Transverse colon (tissue), 4 donors: ENCODE measurements at regions not wholly inside any gene's neighbourhood (a gene's known extent, or its start where the extent isn't known, plus 50 kb on each side); places are given as distances from the start of the nearest gene placed in this dataset.

ENCODE experiments used
- DNase-seq: peaks from one replicate; pipeline ENCODE4 v3.0.0-alpha.2; 2019
- H3K27ac ChIP-seq, 4 donors: fragments of 200-600 bp; sonication (generic); 2 replicates each; pipeline ENCODE4 v1.5.1; 2016 to 2018; ENCODE audit warnings: inconsistent platforms in 4 of 4
- H3K27me3 ChIP-seq: fragments of 200-600 bp; sonication (generic); 2 replicates; pipeline ENCODE4 v1.5.1; 2017; ENCODE audit warnings: inconsistent platforms
- H3K36me3 ChIP-seq, 4 donors: fragments of 200-600 bp; sonication (generic); 2 replicates each; pipeline ENCODE4 v1.5.1; 2017 to 2019; ENCODE audit warnings: inconsistent platforms in 4 of 4
- H3K4me1 ChIP-seq, 4 donors: fragments of 200-600 bp; sonication (generic); 2 replicates each; pipeline ENCODE4 v1.5.1; 2017 to 2020; ENCODE audit warnings: inconsistent platforms in 4 of 4
- H3K4me3 ChIP-seq, 4 donors: fragments of 200-600 bp; sonication (generic); 1 replicate in 1 of 4; 2 replicates in 3 of 4; pipeline versions ENCODE4 v1.5.1 to v1.6.1; 2017 to 2019; ENCODE audit warnings: inconsistent platforms in 4 of 4
- H3K9me3 ChIP-seq, 2 donors: fragments of 200-600 bp; sonication (generic); 2 replicates each; pipeline ENCODE4 v1.5.1; 2017 to 2019; ENCODE audit warnings: inconsistent platforms in 2 of 2
- EP300 ChIP-seq: sonication (generic); formaldehyde crosslinking; IDR thresholded peaks from one replicate; pipeline ENCODE4 v1.6.1; 2017; ENCODE audit warnings: antibody characterized with exemption, low read depth
- POLR2A ChIP-seq: fragments of 450-650 bp; IDR thresholded peaks from one replicate; pipeline ENCODE4 v1.6.1; 2016; ENCODE audit warnings: antibody characterized with exemption, mild to moderate bottlenecking, moderate library complexity
- POLR2AphosphoS5 ChIP-seq, 3 donors: sonication (generic); formaldehyde crosslinking; IDR thresholded peaks; one replicate each; pipeline ENCODE4 v1.6.1; 2016; ENCODE audit warnings: antibody characterized with exemption in 3 of 3
- WGBS, 2 donors: methylation state at CpG; one replicate each; pipeline ENCODE4 v1.1.5; 2018; ENCODE audit warnings: low coverage in 1 of 2; 5-methylcytosine and 5-hydroxymethylcytosine counted together
- in situ Hi-C, 4 donors: fragments of 200-750 bp; cut with MboI; loops; one replicate each; pipeline versions ENCODE4 v1.15.0 to v1.15.1; 2017; ENCODE audit warnings: low sequenced_read_pairs in 3 of 4, low pct_ligation_motif_present in 1 of 4, low pct_unique_long_range_greater_than_20kb in 1 of 4
- intact Hi-C: fragments of 100-400 bp; cut with DNase I; formaldehyde crosslinking; loops from one replicate; pipeline ENCODE4 v1.15.1; 2023; ENCODE audit warnings: low total_unique reads
- TF ChIP-seq, protein P1 (sequence below), 5 experiments: fragments of 200-600 bp in 3 of 5; fragments of 450-650 bp in 2 of 5; sonication (generic) in 3 of 5; IDR thresholded peaks; 1 replicate in 2 of 5; 2 replicates in 3 of 5; pipeline ENCODE4 v1.5.1; 2016 to 2017; ENCODE audit warnings: antibody characterized with exemption in 5 of 5, inconsistent platforms in 3 of 5, mild to moderate bottlenecking in 2 of 5, moderate library complexity in 1 of 5

DNA sequence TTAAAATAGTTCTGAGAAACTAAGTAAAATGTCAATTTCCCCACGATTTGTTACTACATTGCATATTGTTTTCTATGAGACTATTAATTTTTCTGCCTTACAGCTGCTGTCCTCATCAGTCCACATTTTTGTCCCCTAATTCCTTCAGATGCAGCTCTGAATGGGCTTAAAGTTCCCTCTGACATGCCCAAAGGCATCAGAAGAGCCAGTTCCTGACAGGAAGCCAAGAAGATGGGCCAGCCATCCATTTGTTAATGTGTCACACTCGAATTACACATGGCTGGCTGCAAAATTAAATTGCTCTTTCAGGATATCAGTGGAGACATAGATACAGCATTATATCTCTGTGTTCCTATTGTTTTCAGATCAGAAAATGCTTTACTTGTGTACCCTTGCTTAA lies 1223.0 kb downstream of the EPHA7 start:
- TF ChIP-seq, protein P1, sequence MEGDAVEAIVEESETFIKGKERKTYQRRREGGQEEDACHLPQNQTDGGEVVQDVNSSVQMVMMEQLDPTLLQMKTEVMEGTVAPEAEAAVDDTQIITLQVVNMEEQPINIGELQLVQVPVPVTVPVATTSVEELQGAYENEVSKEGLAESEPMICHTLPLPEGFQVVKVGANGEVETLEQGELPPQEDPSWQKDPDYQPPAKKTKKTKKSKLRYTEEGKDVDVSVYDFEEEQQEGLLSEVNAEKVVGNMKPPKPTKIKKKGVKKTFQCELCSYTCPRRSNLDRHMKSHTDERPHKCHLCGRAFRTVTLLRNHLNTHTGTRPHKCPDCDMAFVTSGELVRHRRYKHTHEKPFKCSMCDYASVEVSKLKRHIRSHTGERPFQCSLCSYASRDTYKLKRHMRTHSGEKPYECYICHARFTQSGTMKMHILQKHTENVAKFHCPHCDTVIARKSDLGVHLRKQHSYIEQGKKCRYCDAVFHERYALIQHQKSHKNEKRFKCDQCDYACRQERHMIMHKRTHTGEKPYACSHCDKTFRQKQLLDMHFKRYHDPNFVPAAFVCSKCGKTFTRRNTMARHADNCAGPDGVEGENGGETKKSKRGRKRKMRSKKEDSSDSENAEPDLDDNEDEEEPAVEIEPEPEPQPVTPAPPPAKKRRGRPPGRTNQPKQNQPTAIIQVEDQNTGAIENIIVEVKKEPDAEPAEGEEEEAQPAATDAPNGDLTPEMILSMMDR (IDR thresholded peaks at IDR 0.05): no peak
- no peak for TF ChIP-seq POLR2AphosphoS5 (IDR thresholded peaks at IDR 0.05)
- TF ChIP-seq POLR2A: no peak
- no peak for TF ChIP-seq EP300
- Histone ChIP-seq H3K9me3 (peaks cover 0 to 3% of the 10 kb centered on the region in 2 donors), H3K4me3 (no peak overlapping the region), H3K36me3 (no peaks in the 10 kb centered on the region), H3K27ac (no peak overlapping the region), H3K4me1 (no peaks in the 10 kb centered on the region), H3K27me3 (no peaks in the 10 kb centered on the region)
- no peak for DNase-seq
- in situ Hi-C loops: no loop called here
- WGBS, 2 donors: 34 to 38% methylated on average over 2 of the region's 2 CpGs
- intact Hi-C loops: no loop called here

DNA sequence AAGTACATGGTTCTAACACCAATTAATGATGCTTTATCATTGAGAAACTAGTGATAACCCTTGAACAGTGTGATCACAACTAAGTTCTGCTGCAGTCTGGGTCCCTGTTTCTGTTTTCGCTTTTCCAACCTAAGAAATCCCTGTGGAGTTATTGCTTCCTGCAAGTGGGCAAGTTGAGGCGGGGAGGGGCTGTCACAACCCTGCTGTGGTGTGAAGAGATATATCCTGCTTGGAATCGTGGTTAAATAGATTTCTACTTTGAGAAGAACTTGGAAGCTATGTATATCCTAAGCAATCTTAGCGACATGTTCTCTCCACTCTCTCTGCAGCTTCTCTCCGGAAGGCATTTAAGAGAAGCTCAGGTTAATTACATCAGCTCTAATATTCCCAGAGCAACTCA lies 1223.6 kb downstream of the EPHA7 start:
- Histone ChIP-seq H3K36me3 (no peaks in the 10 kb centered on the region), H3K9me3 (peaks cover 0 to 3% of the 10 kb centered on the region in 2 donors), H3K4me3 (no peak overlapping the region), H3K4me1 (no peaks in the 10 kb centered on the region), H3K27me3 (no peaks in the 10 kb centered on the region), H3K27ac (no peak overlapping the region)
- intact Hi-C loops (no loop called here), in situ Hi-C loops (no loop called here)
- DNase-seq: no peak
- TF ChIP-seq POLR2AphosphoS5 (IDR thresholded peaks at IDR 0.05) (no peak), POLR2A (no peak), EP300 (no peak)
- TF ChIP-seq, protein P1 (IDR thresholded peaks at IDR 0.05): no peak
- WGBS, 2 donors: 79 to 84% methylated on average over 5 of the region's 5 CpGs

DNA sequence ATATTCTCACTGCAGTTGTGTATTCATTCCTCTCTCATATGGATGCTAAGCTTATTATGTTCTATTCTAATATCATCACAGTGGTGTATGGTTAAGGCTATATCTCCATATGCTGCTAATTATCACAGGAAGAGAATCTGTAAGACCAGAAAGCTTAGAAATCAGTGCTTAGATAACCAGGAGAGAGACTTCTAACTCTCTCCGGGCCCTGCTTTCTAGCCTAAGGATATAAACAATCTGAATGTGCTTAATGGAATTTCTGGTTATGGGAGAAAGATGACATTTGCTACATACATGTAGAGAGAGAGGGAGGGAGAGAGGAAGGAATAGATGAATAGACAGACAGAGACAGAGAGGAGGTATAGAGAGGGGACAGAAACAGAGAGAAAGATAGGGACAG lies 1231.3 kb downstream of the EPHA7 start:
- intact Hi-C loops: no loop called here
- no peaks in the 10 kb centered on the region for H3K27me3 ChIP-seq
- WGBS, 2 donors: 80 to 100% methylated on average over 1 of the region's 1 CpG

DNA sequence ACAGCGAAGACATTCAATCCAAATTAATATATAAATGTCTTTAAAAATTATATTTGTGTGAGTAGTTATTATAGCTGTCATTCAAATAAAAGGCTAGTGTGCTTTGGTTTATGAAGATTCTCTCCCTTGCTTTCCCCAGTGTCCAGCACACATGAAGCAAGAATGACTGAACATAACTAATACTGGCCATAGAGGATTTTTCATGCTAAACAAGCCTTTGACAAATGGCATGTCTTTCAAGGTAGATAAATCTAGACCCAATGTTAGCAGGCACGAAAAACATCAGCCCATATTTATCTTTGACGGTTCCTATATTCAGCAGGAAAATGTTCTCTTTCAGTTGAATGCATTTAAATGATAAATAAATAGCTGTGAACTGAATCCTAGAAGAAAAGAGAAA lies 1234.4 kb downstream of the EPHA7 start:
- no peak for DNase-seq
- intact Hi-C loops (no loop called here), in situ Hi-C loops (no loop called here)
- no peaks in the 10 kb centered on the region for H3K4me1 ChIP-seq
- H3K9me3 ChIP-seq: no peaks in the 10 kb centered on the region
- no peaks in the 10 kb centered on the region for H3K27me3 ChIP-seq
- no peak overlapping the region for H3K4me3 ChIP-seq
- H3K36me3 ChIP-seq: no peaks in the 10 kb centered on the region
- WGBS, 2 donors: 73 to 78% methylated on average over 3 of the region's 3 CpGs
- no peak overlapping the region for H3K27ac ChIP-seq
- TF ChIP-seq POLR2AphosphoS5 (IDR thresholded peaks at IDR 0.05) (no peak), POLR2A (no peak), EP300 (no peak)
- TF ChIP-seq, protein P1 (IDR thresholded peaks at IDR 0.05): no peak

More for the DNA sequence above, 1231.3 kb downstream of the EPHA7 start:
- no peaks in the 10 kb centered on the region for H3K4me1 ChIP-seq
- no peaks in the 10 kb centered on the region for H3K9me3 ChIP-seq
- no peak overlapping the region for H3K27ac ChIP-seq
- no peak for DNase-seq
- no peak for TF ChIP-seq POLR2A
- no peak for TF ChIP-seq EP300
- no peak for TF ChIP-seq POLR2AphosphoS5 (IDR thresholded peaks at IDR 0.05)
- TF ChIP-seq, protein P1 (IDR thresholded peaks at IDR 0.05): no peak
- H3K36me3 ChIP-seq: no peaks in the 10 kb centered on the region
- H3K4me3 ChIP-seq: no peak overlapping the region
- in situ Hi-C loops: no loop called here
